ENCODE measurements at regions not wholly inside any gene's neighbourhood (a gene's known extent, or its start where the extent isn't known, plus 50 kb on each side); places are given as distances from the start of the nearest gene placed in this dataset.

GRCh38 chr10:118835682-118836326, 81.0 kb upstream of the CACUL1 start:
- peak; percentile 10 for DNase-seq (ENCODE audit: low read depth)

GRCh38 chr10:118838364-118838763, 83.6 kb upstream of the CACUL1 start:
- DNase-seq (ENCODE audit: low read depth) = no peak

GRCh38 chr10:118839348-118839747, 84.6 kb upstream of the CACUL1 start:
- no peak for DNase-seq (ENCODE audit: low read depth)

- no peak for DNase-seq (ENCODE audit: low read depth)
These were observed 85.5 kb upstream of the CACUL1 start for GRCh38 chr10:118840071-118840775.

- no peak for DNase-seq (ENCODE audit: low read depth)
These were observed 86.2 kb upstream of the CACUL1 start for GRCh38 chr10:118840776-118841468.

GRCh38 chr10:118841881-118842605, 87.3 kb upstream of the CACUL1 start:
- no peak for DNase-seq (ENCODE audit: low read depth)

- DNase-seq (ENCODE audit: low read depth) = no peak
These were observed 88.3 kb upstream of the CACUL1 start for GRCh38 chr10:118842843-118843624.

GRCh38 chr10:118843647-118844265, 89.0 kb upstream of the CACUL1 start:
- no peak for DNase-seq (ENCODE audit: low read depth)

- no peak for DNase-seq (ENCODE audit: low read depth)
These were observed 90.2 kb upstream of the CACUL1 start for GRCh38 chr10:118844731-118845521.

- no peak for DNase-seq (ENCODE audit: low read depth)
These were observed 91.0 kb upstream of the CACUL1 start for GRCh38 chr10:118845776-118846175.

GRCh38 chr10:118850418-118851061, 95.8 kb upstream of the CACUL1 start:
- no peak for DNase-seq (ENCODE audit: low read depth)

- no peak for DNase-seq (ENCODE audit: low read depth)
These were observed 96.6 kb upstream of the CACUL1 start for GRCh38 chr10:118851062-118852035.

- no peak for DNase-seq (ENCODE audit: low read depth)
These were observed 99.1 kb upstream of the CACUL1 start for GRCh38 chr10:118853916-118854315.

GRCh38 chr10:118856106-118856505, 101.3 kb upstream of the CACUL1 start:
- no peak for DNase-seq (ENCODE audit: low read depth)

GRCh38 chr10:118865998-118866693, 111.4 kb upstream of the CACUL1 start:
- no peak for DNase-seq (ENCODE audit: low read depth)

- no peak for DNase-seq (ENCODE audit: low read depth)
These were observed 113.0 kb upstream of the CACUL1 start for GRCh38 chr10:118867768-118868167.

GRCh38 chr10:118868589-118868988, 113.8 kb upstream of the CACUL1 start:
- no peak for DNase-seq (ENCODE audit: low read depth)
